Type B pancreatic cell (in vitro differentiated cells): ENCODE measurements at regions not wholly inside any gene's neighbourhood (a gene's known extent, or its start where the extent isn't known, plus 50 kb on each side); places are given as distances from the start of the nearest gene placed in this dataset.

ENCODE experiments used
- DNase-seq: peaks from one replicate; pipeline ENCODE4 v3.0.0; 2021; ENCODE audit warnings: mixed read lengths; ENCODE audit not compliant: unreplicated experiment; ENCODE audit errors: extremely low spot score
- H3K27ac Mint-ChIP-seq: 2 replicates; pipeline ENCODE4 v1.8.0; 2021; ENCODE audit warnings: mild to moderate bottlenecking, mixed read lengths
- H3K27me3 Mint-ChIP-seq: 2 replicates; pipeline ENCODE4 v1.8.0; 2021; ENCODE audit warnings: mixed read lengths
- H3K36me3 Mint-ChIP-seq: 2 replicates; pipeline ENCODE4 v1.8.0; 2021; ENCODE audit warnings: mixed read lengths
- H3K4me1 Mint-ChIP-seq: one replicate; pipeline ENCODE4 v1.8.0; 2021; ENCODE audit warnings: mixed read lengths; ENCODE audit not compliant: unreplicated experiment
- H3K4me3 Mint-ChIP-seq: 2 replicates; pipeline ENCODE4 v1.8.0; 2021; ENCODE audit warnings: mild to moderate bottlenecking, mixed read lengths
- H3K9me3 Mint-ChIP-seq: 2 replicates; pipeline ENCODE4 v1.8.0; 2021; ENCODE audit warnings: mixed read lengths
- TF ChIP-seq, protein P1 (sequence below): fragments of 200-600 bp; sonication (generic); conservative IDR thresholded peaks from 2 replicates; pipeline ENCODE4 v1.5.0; 2021; ENCODE audit warnings: antibody characterized with exemption, mild to moderate bottlenecking

DNA sequence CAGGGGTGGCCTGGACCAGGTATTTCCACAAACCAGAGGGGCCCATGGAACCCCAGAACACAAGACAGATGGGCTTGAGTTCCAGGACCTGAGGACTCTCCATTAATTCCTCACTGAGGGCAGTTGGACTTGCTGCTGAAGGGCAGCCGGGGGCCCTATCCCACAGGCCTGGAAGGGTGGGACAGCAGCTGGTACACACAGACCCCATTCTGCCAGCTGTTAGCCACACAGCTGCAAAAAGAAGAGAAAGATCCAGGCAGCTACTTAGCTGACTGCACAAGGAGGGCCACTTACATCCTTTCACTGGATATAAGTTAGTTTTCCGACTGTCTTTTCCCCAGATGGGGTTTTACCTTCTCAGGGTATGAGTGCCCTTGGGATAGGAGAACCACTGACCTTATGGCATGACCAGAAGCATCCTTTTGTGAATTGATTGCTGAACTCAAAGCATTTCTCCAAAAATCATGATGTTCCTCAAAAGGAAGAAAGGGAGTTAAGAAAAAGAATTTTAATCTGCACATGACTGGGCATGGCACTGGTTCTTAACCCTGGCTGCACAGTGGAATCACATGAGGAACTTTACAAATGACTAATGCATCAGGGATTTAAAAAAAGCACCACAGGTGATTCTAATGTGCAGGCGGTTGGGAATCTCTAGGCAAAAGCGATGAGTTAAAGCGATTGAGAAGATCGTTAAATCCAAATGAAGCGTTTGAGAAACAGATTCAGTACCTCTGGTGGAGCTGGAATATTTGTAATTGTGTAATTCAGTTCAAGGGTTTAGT is 199.4 kb downstream of the TFAP2A start:
- Mint-ChIP-seq H3K4me3 (no peak overlapping the region), H3K4me1 (peaks cover 13% of the 10 kb centered on the region)

DNA sequence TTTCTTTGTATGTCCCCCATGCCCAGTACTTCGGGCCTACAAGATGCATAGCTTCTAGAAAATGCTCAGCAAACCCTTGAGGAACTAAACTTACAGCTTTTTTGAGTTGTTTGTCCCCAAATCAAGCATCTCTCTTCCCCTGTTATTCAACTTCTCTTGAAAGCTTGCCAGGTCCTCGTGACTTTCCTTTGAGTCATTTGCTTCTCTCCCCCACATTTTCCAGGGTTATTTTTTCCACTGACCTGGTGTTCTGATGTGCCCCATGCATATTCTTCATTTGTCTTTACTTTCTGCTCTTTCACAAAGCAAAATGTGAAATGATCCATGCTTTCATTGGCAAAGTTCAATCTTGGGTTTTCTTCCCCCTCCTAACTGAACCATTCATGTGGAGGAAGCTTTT is 204.8 kb downstream of the TFAP2A start:
- Mint-ChIP-seq H3K9me3 (no peaks in the 10 kb centered on the region), H3K27me3 (no peaks in the 10 kb centered on the region), H3K4me1 (peaks cover 3% of the 10 kb centered on the region), H3K36me3 (no peaks in the 10 kb centered on the region), H3K4me3 (no peak overlapping the region), H3K27ac (no peak overlapping the region)
- DNase-seq = no peak
- TF ChIP-seq, protein P1, sequence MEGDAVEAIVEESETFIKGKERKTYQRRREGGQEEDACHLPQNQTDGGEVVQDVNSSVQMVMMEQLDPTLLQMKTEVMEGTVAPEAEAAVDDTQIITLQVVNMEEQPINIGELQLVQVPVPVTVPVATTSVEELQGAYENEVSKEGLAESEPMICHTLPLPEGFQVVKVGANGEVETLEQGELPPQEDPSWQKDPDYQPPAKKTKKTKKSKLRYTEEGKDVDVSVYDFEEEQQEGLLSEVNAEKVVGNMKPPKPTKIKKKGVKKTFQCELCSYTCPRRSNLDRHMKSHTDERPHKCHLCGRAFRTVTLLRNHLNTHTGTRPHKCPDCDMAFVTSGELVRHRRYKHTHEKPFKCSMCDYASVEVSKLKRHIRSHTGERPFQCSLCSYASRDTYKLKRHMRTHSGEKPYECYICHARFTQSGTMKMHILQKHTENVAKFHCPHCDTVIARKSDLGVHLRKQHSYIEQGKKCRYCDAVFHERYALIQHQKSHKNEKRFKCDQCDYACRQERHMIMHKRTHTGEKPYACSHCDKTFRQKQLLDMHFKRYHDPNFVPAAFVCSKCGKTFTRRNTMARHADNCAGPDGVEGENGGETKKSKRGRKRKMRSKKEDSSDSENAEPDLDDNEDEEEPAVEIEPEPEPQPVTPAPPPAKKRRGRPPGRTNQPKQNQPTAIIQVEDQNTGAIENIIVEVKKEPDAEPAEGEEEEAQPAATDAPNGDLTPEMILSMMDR = no peak

More for the DNA sequence above, 199.4 kb downstream of the TFAP2A start:
- no peaks in the 10 kb centered on the region for H3K36me3 Mint-ChIP-seq
- TF ChIP-seq, protein P1 = no peak
- DNase-seq = no peak
- H3K27ac Mint-ChIP-seq = no peak overlapping the region
- H3K9me3 Mint-ChIP-seq = no peaks in the 10 kb centered on the region
- no peaks in the 10 kb centered on the region for H3K27me3 Mint-ChIP-seq

DNA sequence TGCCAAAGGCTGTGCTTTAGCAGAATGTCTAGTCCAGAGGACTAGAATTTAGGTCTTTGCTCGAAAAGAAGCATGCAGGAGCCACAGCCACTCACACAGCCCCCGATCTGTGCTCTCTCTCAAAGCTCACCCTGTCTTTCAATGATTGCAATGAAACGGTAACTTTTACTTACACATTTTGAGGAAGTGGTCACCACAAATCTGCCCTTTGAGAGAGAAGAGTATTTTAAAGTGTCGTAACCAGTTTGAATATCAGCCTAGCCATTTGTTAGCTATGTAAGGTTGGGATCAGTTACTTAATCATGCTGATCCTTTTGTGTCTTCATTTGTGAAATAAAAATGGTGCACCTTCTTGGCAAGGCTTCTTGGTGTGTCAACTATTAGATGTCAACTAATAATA is 209.0 kb downstream of the TFAP2A start:
- H3K27me3 Mint-ChIP-seq = no peaks in the 10 kb centered on the region
- no peak overlapping the region for H3K27ac Mint-ChIP-seq

DNA sequence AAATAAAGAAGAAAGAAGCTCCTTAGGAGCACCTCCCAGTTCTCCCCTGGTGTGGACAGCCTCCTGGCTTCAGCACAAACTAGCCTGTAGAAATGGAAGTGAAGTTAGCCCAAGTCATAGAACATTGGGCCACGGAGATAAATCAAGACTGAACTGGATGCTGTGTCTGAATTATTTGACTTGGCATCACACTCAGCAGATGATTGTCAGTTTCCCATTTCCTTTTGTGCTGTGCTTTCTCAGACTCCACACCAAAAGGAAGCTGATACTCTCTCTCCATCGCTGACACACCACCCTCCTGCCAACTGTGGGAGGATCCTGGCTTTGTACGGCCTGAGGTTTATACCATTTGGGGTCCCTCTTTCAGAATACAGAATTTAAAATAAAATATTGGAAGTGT is 209.8 kb downstream of the TFAP2A start:
- Mint-ChIP-seq H3K9me3 (no peaks in the 10 kb centered on the region), H3K27ac (no peak overlapping the region)

More for the DNA sequence above, 209.0 kb downstream of the TFAP2A start:
- TF ChIP-seq, protein P1 = no peak
- Mint-ChIP-seq H3K4me3 (no peak overlapping the region), H3K36me3 (no peaks in the 10 kb centered on the region), H3K4me1 (peaks cover 3% of the 10 kb centered on the region), H3K9me3 (no peaks in the 10 kb centered on the region)
- no peak for DNase-seq

DNA sequence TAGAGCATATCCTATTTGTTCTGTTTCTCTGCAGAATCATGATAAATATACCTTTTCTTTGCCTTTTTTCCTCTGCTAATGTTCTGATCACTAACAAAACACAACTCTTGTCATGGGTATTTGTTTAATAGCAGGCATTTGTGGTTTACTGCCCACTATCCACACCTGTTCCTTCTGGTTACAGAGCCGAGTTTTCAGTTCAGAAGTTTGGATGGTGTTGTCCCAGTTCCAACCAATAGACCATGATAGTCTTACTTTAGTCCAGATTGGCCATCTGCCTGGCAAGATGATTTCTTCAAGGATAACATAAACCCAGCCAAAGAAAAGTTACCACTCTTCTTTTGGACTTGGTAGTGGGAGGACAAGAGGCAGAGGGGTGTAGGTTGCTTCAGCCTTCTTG is 211.2 kb downstream of the TFAP2A start:
- DNase-seq = no peak
- H3K27me3 Mint-ChIP-seq = no peaks in the 10 kb centered on the region
- H3K4me1 Mint-ChIP-seq = no peaks in the 10 kb centered on the region
- H3K36me3 Mint-ChIP-seq = no peaks in the 10 kb centered on the region
- H3K9me3 Mint-ChIP-seq = no peaks in the 10 kb centered on the region
- H3K27ac Mint-ChIP-seq = no peak overlapping the region
- TF ChIP-seq, protein P1 = no peak
- no peak overlapping the region for H3K4me3 Mint-ChIP-seq

More for the DNA sequence above, 209.8 kb downstream of the TFAP2A start:
- no peaks in the 10 kb centered on the region for H3K27me3 Mint-ChIP-seq
- TF ChIP-seq, protein P1 = no peak
- no peak overlapping the region for H3K4me3 Mint-ChIP-seq
- H3K4me1 Mint-ChIP-seq = peaks cover 1% of the 10 kb centered on the region
- no peak for DNase-seq
- no peaks in the 10 kb centered on the region for H3K36me3 Mint-ChIP-seq
